ENCODE measurements at regions not wholly inside any gene's neighbourhood (a gene's known extent, or its start where the extent isn't known, plus 50 kb on each side); places are given as distances from the start of the nearest gene placed in this dataset.
"Not testable (repeated sequence)": the region's sequence is repeated elsewhere in the genome, so short reads cannot be mapped to it uniquely, and the experiment has no call there.

GRCh38 chr18:59969477-59970028 is 69.8 kb downstream of the PMAIP1 start:
- H3K27me3 ChIP-seq (ENCODE audit: insufficient read depth) = not testable (repeated sequence)

GRCh38 chr18:59968583-59968982 is 68.8 kb downstream of the PMAIP1 start:
- Histone ChIP-seq H3K36me3 (replicated peaks in 1 of 2; ENCODE audit: control insufficient read depth in 1 of 2, insufficient read depth in 2 of 2, low read length in 1 of 2) (no peaks in the 10 kb centered on the region), H3K9me3 (no peaks in the 10 kb centered on the region), H4K20me1 (ENCODE audit: insufficient read depth) (no peaks in the 10 kb centered on the region), H3K4me1 (ENCODE audit: control insufficient read depth in 1 of 2, insufficient read depth in 2 of 2, low read depth in 1 of 2, low read length in 1 of 2) (no peaks in the 10 kb centered on the region; a peak in 1 of 4 replicates), H3K9ac (no peak overlapping the region), H3K27ac (ENCODE audit: low read depth in 2 of 2, low read length in 1 of 2) (no peak overlapping the region), H3K4me2 (no peak overlapping the region), H3K79me2 (ENCODE audit: insufficient read depth) (no peaks in the 10 kb centered on the region), H3K27me3 (ENCODE audit: insufficient read depth) (no peaks in the 10 kb centered on the region), H3K9me2 (no peaks in the 10 kb centered on the region), H2AFZ (ENCODE audit: low read depth) (no peak overlapping the region), H3K4me3 (ENCODE audit: low read depth in 2 of 2, low read length in 1 of 2) (no peak overlapping the region), H3F3A (replicated peaks; ENCODE audit: insufficient read depth) (no peaks in the 10 kb centered on the region)
- 81% methylated on average over 2 of the region's 2 CpGs for WGBS (ENCODE audit: low lambda C conversion rate)
- TF ChIP-seq SIN3A (IDR thresholded peaks at IDR 0.05; ENCODE audit: borderline replicate concordance, low read depth, low read length) (no peak), NFIC (IDR thresholded peaks at IDR 0.05; ENCODE audit: borderline replicate concordance) (no peak), RAD21 (IDR thresholded peaks at IDR 0.05; ENCODE audit: low read length) (no peak), RFX5 (IDR thresholded peaks at IDR 0.05; ENCODE audit: low read length) (no peak)
- CTCF ChIA-PET = interaction anchor here (0.5 to 1.1 kb wide), 2 partner anchors 20 to 660 kb away, joined by 3 read pairs; no protein-coding TSS in a partner anchor
- POLR2A ChIA-PET = no interaction called here
- DNase-seq = no peak

More at GRCh38 chr18:59969477-59970028, 69.8 kb downstream of the PMAIP1 start:
- H3K79me2 ChIP-seq (ENCODE audit: insufficient read depth); H4K20me1 ChIP-seq (ENCODE audit: insufficient read depth); H3K36me3 ChIP-seq (replicated peaks in 1 of 2; ENCODE audit: control insufficient read depth in 1 of 2, insufficient read depth in 2 of 2, low read length in 1 of 2); H2AFZ ChIP-seq (ENCODE audit: low read depth); H3K27ac ChIP-seq (ENCODE audit: low read depth in 2 of 2, low read length in 1 of 2); H3K9me2 ChIP-seq; H3K4me2 ChIP-seq; H3F3A ChIP-seq (replicated peaks; ENCODE audit: insufficient read depth); POLR2A ChIA-PET; H3K4me1 ChIP-seq (ENCODE audit: control insufficient read depth in 1 of 2, insufficient read depth in 2 of 2, low read depth in 1 of 2, low read length in 1 of 2); H3K4me3 ChIP-seq (ENCODE audit: low read depth in 2 of 2, low read length in 1 of 2); H3K9me3 ChIP-seq; H3K9ac ChIP-seq; DNase-seq: not testable (repeated sequence)
- CTCF ChIA-PET = interaction anchor here (1.1 kb wide), 1 partner anchor 19 kb away, joined by 3 read pairs; no protein-coding TSS in a partner anchor
- WGBS (ENCODE audit: low lambda C conversion rate) = 82% methylated on average over 37 of the region's 56 CpGs

GRCh38 chr18:59967878-59968277 is 68.1 kb downstream of the PMAIP1 start:
- no peak for DNase-seq
- H3K4me1 ChIP-seq (ENCODE audit: control insufficient read depth in 1 of 2, insufficient read depth in 2 of 2, low read depth in 1 of 2, low read length in 1 of 2) = no peaks in the 10 kb centered on the region; a peak in 1 of 4 replicates
- ChIA-PET POLR2A (no interaction called here), CTCF (interaction anchor here (2.1 kb wide), 1 partner anchor 21 kb away, joined by 15 read pairs; no protein-coding TSS in a partner anchor)
- 87% methylated on average over 2 of the region's 2 CpGs for WGBS (ENCODE audit: low lambda C conversion rate)
- H4K20me1 ChIP-seq (ENCODE audit: insufficient read depth) = no peaks in the 10 kb centered on the region
- H3K36me3 ChIP-seq (replicated peaks in 1 of 2; ENCODE audit: control insufficient read depth in 1 of 2, insufficient read depth in 2 of 2, low read length in 1 of 2) = no peaks in the 10 kb centered on the region
- no peaks in the 10 kb centered on the region for H3F3A ChIP-seq (replicated peaks; ENCODE audit: insufficient read depth)
- H3K79me2 ChIP-seq (ENCODE audit: insufficient read depth) = no peaks in the 10 kb centered on the region
- no peaks in the 10 kb centered on the region for H3K9me2 ChIP-seq
- no peak overlapping the region for H3K4me3 ChIP-seq (ENCODE audit: low read depth in 2 of 2, low read length in 1 of 2)
- H3K4me2 ChIP-seq = no peak overlapping the region
- H3K27me3 ChIP-seq (ENCODE audit: insufficient read depth) = no peaks in the 10 kb centered on the region
- no peak overlapping the region for H3K27ac ChIP-seq (ENCODE audit: low read depth in 2 of 2, low read length in 1 of 2)
- H2AFZ ChIP-seq (ENCODE audit: low read depth) = no peak overlapping the region
- TF ChIP-seq TEAD4 (IDR thresholded peaks at IDR 0.05; ENCODE audit: borderline replicate concordance, insufficient read depth) (no peak), FOXJ3 (CRISPR knock-in tag; IDR thresholded peaks at IDR 0.05) (no peak), GABPA (IDR thresholded peaks at IDR 0.05; ENCODE audit: low read depth) (no peak), EP300 (IDR thresholded peaks at IDR 0.05; ENCODE audit: borderline replicate concordance in 1 of 2, low read depth in 1 of 2, low read length in 1 of 2) (no peak), FOXM1 (IDR thresholded peaks at IDR 0.05; ENCODE audit: low read depth) (no peak), MAX (IDR thresholded peaks at IDR 0.05; ENCODE audit: low read depth) (no peak), ELF1 (IDR thresholded peaks at IDR 0.05) (no peak), USF1 (IDR thresholded peaks at IDR 0.05; ENCODE audit: borderline replicate concordance, low read depth) (no peak)
- H3K9me3 ChIP-seq = no peaks in the 10 kb centered on the region
- H3K9ac ChIP-seq = no peak overlapping the region
